HG02840 (cell line): ENCODE measurements at regions not wholly inside any gene's neighbourhood (a gene's known extent, or its start where the extent isn't known, plus 50 kb on each side); places are given as distances from the start of the nearest gene placed in this dataset.
"Not testable (repeated sequence)": the region's sequence is repeated elsewhere in the genome, so short reads cannot be mapped to it uniquely, and the experiment has no call there.

Experiments
- ATAC-seq: cut with Tn5 transposase; IDR thresholded peaks from one replicate; pipeline ENCODE4 v1.9.1; 2021; ENCODE audit warnings: mild to moderate bottlenecking, moderate library complexity, moderate number of reproducible peaks; ENCODE audit not compliant: unreplicated experiment, low FRiP score

DNA sequence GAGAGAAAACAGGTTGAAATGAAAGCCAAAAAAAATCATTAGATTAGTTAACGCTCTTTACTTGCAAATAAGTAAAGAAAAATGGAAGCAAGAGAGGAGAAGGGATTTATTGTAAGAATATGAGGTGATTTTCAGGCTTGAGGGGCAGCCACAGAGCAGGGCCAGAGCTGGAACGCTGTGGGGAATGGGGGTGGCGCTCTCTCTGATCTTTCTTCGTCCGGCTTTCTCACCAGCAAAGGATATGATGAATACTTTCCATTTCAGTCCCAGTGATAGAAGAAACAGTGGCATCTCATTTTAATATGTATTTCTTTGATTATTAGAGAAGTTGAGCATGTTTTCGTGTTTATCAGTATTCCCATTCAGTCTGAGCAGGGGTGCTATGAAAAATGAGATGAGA is 112.2 kb downstream of the SKIDA1 start:
- no peak for ATAC-seq

DNA sequence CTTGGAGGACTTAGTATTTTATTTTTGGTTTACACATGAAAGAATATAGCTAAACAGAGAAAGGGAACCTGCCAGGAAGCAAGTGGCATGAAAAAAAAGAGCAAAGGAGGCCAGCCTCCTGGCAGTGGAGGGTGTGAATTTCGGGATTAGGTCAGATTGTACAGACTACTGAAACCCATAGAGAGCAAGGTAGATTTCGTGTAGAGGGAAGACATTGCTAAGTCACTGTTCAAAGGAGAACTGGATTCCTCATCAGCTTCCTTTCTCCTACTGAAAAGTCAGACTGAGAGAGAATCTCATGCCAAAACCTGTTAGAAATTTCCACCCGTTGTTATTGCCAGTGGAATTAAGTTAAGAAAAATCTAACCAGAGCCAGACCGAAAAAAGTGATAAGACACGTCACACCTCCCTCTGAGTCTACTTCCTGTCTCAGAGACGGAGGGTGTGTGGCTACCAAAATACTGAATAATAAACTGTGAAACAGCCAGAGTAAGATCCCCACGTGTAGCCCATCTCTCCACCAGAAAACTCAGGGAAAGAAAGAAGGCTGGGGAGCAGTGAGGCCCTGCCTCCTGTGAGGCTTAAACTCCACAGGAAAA is 118.8 kb downstream of the SKIDA1 start:
- ATAC-seq: no peak

- ATAC-seq: no peak
These were observed 119.5 kb downstream of the SKIDA1 start for GRCh38 chr10:21405981-21406380.

DNA sequence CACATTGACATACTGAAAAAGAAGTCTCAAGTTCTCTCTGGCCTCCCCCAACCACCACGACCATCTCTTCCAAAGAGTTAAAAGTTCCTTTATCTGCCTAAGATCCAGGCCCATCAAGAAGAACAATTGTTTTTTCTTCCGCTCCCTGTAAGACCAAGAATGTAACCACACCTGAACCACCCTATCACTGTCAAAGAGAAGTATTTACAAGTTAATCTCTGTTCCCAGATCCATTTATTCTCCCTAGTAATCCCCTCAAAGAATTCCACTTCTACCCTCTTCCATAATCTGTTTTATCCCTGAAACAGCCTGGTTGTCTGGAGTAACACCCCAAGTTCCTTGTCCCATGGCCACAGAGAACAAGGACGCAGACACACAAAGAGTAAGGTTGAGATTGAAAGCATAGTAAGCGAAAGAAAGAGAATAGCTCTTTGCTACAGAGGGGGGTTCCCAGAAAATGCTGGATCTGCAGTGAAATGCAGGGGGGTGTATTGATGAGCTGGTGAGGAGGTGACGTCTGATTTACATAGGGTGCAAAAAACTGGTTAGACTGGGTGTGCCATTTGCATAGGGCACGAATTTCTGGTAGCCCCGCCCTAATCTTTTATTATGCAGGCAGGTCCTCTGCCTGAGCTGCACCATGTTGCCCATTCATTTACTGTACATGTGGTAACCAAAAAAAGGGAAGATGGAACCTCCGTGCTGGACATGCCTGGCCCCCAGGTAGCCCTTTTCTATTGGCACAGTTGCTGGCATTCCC is 122.0 kb downstream of the SKIDA1 start:
- ATAC-seq: no peak

- ATAC-seq: no peak
These were observed 122.8 kb downstream of the SKIDA1 start for GRCh38 chr10:21402606-21403083.

- ATAC-seq: no peak
These were observed 124.3 kb downstream of the SKIDA1 start for GRCh38 chr10:21401196-21401595.

DNA sequence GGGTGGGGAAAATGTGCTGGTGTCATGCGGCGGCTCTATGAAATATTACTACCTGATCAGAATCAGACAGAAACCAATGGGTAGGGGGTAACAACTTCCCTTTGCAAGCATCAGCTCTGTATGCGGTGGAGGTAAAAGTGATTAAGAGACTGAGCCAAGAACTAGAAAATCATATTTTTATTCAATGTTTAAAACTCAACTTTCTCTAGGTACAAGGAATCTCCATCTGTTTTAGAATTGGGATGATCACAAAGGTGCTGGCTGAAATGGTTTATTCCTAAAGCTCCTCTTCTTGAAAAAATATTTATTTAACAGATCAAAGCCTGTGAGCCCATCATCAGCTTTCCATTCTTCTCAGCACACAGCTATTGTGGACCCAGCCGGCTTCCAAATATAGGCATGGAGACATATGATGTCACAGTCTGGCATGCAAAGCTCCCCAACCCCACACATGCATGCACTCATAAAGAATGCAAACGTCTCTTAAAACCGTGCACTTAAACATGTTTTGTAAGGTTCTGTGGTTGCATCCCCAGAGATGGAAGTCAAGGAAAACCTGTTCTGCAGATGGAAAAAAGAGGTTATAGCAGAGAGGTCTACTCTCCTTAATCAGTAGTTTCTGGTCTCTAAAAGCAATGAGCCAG is 126.0 kb downstream of the SKIDA1 start:
- ATAC-seq: no peak

DNA sequence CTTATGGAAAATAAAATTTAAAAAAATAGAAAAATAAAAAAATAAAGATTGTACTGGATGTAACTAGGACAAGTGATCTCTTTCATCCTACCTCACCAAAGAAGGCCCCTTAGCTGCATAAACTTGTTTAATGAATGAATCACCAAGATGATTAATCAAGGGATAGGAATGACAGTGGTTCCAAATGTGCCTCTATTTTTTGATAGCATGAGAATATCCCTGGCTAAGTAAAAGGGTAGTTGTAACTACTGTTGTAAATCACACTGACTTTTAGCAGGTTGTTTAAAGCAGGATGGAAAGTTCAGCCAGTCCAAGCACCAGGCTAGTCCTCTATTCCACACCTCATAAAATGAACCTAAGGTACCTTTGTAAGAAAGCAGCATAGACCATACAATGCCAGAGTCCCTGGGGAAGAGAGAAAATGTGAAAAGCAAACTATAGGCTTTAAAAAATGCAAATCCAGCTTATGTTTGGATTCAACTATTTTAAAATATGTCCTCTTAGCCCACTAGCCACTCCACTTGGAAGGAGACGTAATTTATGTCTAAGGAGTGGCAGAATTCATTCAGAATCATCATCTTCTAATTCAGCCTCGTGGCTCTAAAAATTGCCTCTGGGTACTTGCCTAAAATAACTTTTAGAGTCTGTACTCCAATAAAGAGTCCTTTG is 126.8 kb downstream of the SKIDA1 start:
- ATAC-seq: no peak

- no peak for ATAC-seq
These were observed 128.6 kb downstream of the SKIDA1 start for GRCh38 chr10:21396889-21397288.

GRCh38 chr10:21393931-21394330 is 131.6 kb downstream of the SKIDA1 start:
- no peak for ATAC-seq

GRCh38 chr10:21388589-21388988 is 136.9 kb downstream of the SKIDA1 start:
- ATAC-seq: no peak

- no peak for ATAC-seq
These were observed 137.6 kb downstream of the SKIDA1 start for GRCh38 chr10:21387868-21388267.

DNA sequence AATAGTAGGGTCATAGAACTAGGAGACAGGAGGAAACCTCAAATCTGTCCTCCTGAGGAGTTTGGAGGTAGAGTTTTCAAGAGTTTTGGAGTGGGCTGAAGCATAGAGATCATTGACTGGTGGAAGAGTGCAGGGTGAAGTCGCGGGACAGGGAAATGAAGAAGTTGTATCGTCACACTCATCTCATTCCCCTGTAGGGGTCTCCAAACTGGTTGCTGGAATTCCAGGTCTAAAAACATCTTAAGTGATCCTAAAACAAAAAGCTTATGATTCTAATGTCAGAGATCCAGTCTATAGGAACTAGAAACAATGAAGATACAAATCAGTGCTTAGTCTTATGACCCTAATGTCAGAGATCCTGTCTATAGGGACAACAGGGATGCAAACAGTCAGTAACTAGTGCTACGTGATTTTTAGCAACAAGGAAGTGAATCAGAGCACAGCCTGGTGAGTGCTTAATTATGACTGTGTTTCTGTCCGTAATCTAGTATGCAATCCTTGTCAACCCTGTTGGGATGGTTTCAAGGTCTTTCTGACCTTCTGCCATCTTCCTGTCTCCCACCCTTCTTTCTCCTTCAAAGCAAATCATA is 139.4 kb downstream of the SKIDA1 start:
- ATAC-seq: no peak

- ATAC-seq: no peak
These were observed 139.9 kb downstream of the SKIDA1 start for GRCh38 chr10:21385536-21385935.

DNA sequence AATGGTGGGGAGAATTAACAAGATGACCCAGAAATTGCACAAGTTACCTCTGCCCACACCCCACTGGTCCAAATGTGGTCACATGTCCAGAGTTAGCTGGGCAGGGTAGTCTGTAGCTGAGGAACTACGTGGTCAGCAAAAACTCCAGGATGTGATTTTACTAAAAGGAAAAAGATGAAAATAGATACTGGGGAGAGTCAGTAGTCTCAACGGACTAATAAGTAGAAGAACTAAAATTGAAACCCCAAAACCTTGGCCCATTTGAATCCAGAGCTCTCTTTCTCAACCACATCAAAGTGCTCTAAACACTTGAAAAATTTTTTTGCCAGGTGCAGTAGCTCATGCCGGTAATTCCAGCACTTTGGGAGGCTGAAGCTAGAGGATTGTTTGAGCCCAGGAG is 146.3 kb downstream of the SKIDA1 start:
- ATAC-seq: no peak

DNA sequence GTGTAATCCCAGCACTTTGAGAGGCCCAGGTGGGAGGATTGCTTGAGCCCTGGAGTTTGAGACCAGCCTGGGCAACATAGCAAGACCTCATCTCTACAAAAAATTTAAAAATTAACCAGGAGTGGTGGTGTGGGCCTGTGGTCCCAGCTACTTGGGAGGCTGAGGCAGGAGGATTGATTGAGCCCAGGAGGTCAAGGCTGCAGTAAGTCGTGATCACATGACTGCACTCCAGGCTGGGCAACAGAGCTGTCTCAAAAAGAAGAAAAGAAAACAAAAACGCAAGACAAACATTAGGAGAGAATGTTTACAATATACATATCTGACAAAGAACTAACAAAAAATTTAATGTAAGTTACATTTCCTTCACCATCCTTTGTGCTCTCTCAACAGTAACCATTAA is 150.2 kb downstream of the SKIDA1 start:
- not testable (repeated sequence) for ATAC-seq

DNA sequence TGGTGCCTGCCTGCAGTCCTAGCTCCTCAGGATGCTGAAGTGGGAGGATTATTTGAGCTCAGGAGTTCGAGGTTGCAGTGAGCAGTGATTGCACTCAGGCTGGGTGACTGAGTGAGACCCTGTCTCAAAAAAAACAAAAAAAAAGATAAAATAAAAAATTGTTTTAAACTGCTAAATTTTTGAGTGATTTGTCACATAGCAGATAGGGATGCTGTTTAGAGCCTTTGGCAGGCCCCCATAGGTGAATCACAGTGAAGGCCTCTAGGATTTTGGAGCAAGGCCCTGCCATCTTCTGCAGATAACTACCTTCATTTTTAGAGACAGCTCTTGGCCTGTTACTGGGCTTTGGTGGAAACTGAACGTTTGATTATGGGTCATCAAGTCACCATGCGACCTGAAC is 151.6 kb downstream of the SKIDA1 start:
- ATAC-seq: not testable (repeated sequence)

DNA sequence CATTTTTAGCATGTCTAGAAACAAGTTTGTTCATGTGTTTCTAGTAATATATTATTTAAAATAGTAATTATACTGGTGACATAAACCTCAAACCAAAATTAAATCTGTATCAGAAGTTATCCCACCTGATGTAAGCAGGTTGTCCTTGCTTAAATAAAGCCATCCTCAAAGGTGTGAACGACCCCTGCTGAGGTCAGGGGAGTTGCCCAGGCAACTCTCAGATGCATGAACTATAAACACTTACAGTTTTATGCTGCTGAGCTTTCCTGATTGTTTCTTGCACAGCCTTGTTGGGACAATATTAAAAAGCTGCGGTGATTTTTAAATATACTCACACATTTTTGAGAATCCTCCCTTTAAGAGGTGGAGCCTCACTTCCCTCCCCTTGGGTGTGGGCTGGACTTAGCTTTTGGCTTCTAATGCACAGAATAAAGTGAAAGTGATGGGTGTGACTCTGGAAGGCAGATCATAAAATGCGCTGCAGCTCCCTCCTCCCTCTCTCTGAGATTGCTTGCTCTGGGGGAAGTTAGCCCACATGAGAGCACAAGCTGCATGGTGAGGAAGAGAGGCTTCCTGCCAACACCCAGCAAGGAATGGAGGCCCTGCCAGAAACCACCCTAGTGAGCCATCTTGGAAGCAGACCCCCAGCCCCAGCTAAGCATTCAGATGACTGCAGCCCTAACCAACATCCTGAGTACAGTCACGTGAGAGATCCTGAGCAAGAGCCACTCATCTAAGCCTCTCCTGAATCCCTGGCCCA is 152.7 kb downstream of the SKIDA1 start:
- no peak for ATAC-seq

GRCh38 chr10:21369697-21370096 is 155.8 kb downstream of the SKIDA1 start:
- no peak for ATAC-seq
